PFSK-1 (cell line): ENCODE measurements at regions not wholly inside any gene's neighbourhood (a gene's known extent, or its start where the extent isn't known, plus 50 kb on each side); places are given as distances from the start of the nearest gene placed in this dataset.

ENCODE experiments used
- FOXP2 ChIP-seq: optimal IDR thresholded peaks from 2 replicates; pipeline ENCODE3; 2011; ENCODE audit warnings: borderline replicate concordance, control low read depth, inconsistent platforms; ENCODE audit not compliant: insufficient read depth; ENCODE audit errors: extremely low read length, extremely low read depth
- POLR2AphosphoS5 ChIP-seq: IDR thresholded peaks from 2 replicates; pipeline ENCODE4 v1.6.1; 2012; ENCODE audit warnings: low read depth, mild to moderate bottlenecking, control low read depth, low read length, moderate library complexity
- REST ChIP-seq, 2 experiments: IDR thresholded peaks; 2 replicates each; pipeline versions ENCODE4 v1.6.1 to v1.8.0; 2011 to 2012; ENCODE audit warnings: low read depth in 2 of 2, low read length in 2 of 2, control low read depth in 1 of 2, inconsistent platforms in 1 of 2, mild to moderate bottlenecking in 1 of 2, moderate library complexity in 1 of 2; ENCODE audit not compliant: insufficient read depth in 1 of 2
- SIN3A ChIP-seq: IDR thresholded peaks from 2 replicates; pipeline ENCODE4 v1.6.1; 2012; ENCODE audit warnings: mild to moderate bottlenecking, low read length, moderate library complexity, borderline replicate concordance; ENCODE audit not compliant: insufficient read depth

DNA sequence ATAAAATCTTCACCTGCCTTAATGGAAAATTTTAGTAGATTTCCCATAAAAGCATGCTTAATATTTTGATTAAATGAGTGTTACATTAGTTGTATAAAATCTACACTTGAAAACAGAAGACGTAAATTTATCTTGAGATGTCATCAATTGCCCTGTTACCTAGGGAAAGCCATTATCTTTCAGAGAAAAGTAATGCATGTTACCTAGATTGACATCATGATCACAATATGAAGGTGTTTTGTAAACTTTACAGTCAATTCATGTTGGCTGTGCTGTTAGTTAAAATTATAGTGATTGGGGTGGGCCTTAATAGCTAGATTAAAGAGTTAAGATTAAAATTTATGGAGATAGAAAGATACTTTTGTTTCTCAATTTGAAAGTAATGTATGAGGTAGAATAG is 293.2 kb upstream of the PCDH18 start:
- TF ChIP-seq REST (IDR thresholded peaks at IDR 0.05; ENCODE audit: insufficient read depth in 1 of 2, low read depth in 2 of 2, low read length in 2 of 2) (no peak), FOXP2 (no peak), SIN3A (no peak), POLR2AphosphoS5 (no peak)
